PFSK-1 (cell line): ENCODE measurements at regions not wholly inside any gene's neighbourhood (a gene's known extent, or its start where the extent isn't known, plus 50 kb on each side); places are given as distances from the start of the nearest gene placed in this dataset.

ENCODE experiments used
- FOXP2 ChIP-seq: optimal IDR thresholded peaks from 2 replicates; pipeline ENCODE3; 2011; ENCODE audit warnings: borderline replicate concordance, control low read depth, inconsistent platforms; ENCODE audit not compliant: insufficient read depth; ENCODE audit errors: extremely low read length, extremely low read depth
- POLR2AphosphoS5 ChIP-seq: IDR thresholded peaks from 2 replicates; pipeline ENCODE4 v1.6.1; 2012; ENCODE audit warnings: low read depth, mild to moderate bottlenecking, control low read depth, low read length, moderate library complexity
- SIN3A ChIP-seq: IDR thresholded peaks from 2 replicates; pipeline ENCODE4 v1.6.1; 2012; ENCODE audit warnings: mild to moderate bottlenecking, low read length, moderate library complexity, borderline replicate concordance; ENCODE audit not compliant: insufficient read depth
- TAF1 ChIP-seq: IDR thresholded peaks from 2 replicates; pipeline ENCODE4 v1.6.1; 2012; ENCODE audit warnings: low read length, control low read depth, borderline replicate concordance; ENCODE audit not compliant: insufficient read depth
- TF ChIP-seq, protein P1 (sequence below), 2 experiments: IDR thresholded peaks; 2 replicates each; pipeline versions ENCODE4 v1.6.1 to v1.8.0; 2011 to 2012; ENCODE audit warnings: low read depth in 2 of 2, low read length in 2 of 2, control low read depth in 1 of 2, inconsistent platforms in 1 of 2, mild to moderate bottlenecking in 1 of 2, moderate library complexity in 1 of 2; ENCODE audit not compliant: insufficient read depth in 1 of 2

DNA sequence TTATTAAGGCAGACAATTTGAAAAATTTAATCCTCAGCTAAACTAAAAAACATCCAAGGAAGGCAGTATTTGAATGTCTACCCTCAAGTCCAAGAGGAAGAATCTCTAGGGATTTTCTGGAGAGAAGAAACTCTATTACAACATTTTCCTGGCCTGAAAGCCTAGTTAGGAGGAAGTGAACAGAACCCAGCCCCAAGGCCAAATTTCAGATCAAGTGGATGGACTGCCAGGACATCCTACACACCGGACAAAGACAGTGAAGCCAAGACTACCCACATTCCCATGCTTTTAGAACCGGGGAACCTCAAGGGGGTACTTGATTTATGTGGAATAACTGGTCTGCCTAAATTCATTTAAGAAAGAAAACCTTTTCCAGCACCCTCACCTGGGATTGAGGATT, 108.9 kb upstream of the MEOX2 start:
- TF ChIP-seq SIN3A = no peak
- no peak for TF ChIP-seq FOXP2
- TF ChIP-seq, protein P1, sequence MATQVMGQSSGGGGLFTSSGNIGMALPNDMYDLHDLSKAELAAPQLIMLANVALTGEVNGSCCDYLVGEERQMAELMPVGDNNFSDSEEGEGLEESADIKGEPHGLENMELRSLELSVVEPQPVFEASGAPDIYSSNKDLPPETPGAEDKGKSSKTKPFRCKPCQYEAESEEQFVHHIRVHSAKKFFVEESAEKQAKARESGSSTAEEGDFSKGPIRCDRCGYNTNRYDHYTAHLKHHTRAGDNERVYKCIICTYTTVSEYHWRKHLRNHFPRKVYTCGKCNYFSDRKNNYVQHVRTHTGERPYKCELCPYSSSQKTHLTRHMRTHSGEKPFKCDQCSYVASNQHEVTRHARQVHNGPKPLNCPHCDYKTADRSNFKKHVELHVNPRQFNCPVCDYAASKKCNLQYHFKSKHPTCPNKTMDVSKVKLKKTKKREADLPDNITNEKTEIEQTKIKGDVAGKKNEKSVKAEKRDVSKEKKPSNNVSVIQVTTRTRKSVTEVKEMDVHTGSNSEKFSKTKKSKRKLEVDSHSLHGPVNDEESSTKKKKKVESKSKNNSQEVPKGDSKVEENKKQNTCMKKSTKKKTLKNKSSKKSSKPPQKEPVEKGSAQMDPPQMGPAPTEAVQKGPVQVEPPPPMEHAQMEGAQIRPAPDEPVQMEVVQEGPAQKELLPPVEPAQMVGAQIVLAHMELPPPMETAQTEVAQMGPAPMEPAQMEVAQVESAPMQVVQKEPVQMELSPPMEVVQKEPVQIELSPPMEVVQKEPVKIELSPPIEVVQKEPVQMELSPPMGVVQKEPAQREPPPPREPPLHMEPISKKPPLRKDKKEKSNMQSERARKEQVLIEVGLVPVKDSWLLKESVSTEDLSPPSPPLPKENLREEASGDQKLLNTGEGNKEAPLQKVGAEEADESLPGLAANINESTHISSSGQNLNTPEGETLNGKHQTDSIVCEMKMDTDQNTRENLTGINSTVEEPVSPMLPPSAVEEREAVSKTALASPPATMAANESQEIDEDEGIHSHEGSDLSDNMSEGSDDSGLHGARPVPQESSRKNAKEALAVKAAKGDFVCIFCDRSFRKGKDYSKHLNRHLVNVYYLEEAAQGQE (IDR thresholded peaks at IDR 0.05; ENCODE audit: insufficient read depth in 1 of 2, low read depth in 2 of 2, low read length in 2 of 2) = no peak
- no peak for TF ChIP-seq TAF1
- TF ChIP-seq POLR2AphosphoS5 = no peak

DNA sequence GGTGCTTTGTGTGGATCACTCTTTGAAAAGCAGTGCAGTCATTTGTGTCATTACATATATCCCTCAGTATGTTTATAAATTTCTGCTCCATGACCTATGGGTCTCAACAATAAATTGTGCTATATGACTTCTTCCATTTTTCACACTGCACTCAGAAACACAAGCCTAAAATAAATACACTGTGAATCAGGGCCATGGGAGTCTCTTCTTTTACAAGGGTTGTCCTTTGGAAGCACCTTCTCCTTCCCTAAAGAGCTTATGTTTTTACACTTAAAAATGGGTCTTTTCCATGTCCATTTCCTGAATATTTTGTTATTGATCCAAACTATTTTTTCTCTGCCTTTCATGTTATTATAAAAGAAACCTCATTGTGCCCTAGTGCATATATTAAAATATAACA, 108.3 kb upstream of the MEOX2 start:
- TF ChIP-seq SIN3A (no peak), FOXP2 (no peak), TAF1 (no peak), POLR2AphosphoS5 (no peak)
- TF ChIP-seq, protein P1 (IDR thresholded peaks at IDR 0.05; ENCODE audit: insufficient read depth in 1 of 2, low read depth in 2 of 2, low read length in 2 of 2) = no peak

DNA sequence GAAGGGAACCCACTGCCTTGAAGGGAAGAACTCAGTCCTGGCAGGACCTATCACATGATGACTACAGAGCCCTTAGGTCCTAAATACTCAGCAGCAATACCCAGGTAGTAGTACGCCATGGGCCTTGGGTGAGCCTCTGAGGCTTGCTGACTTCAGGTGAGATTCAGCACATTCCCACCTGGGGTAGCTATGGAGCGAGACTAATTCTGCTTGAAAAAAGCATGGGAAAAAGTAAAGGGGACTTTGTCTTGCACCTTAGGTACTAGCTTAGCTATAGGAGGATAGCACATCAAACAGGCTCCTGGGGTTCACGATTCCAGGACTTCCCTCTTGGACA, 98.2 kb upstream of the MEOX2 start:
- TF ChIP-seq POLR2AphosphoS5 (no peak), TAF1 (no peak), SIN3A (no peak), FOXP2 (no peak)
- TF ChIP-seq, protein P1 (IDR thresholded peaks at IDR 0.05; ENCODE audit: insufficient read depth in 1 of 2, low read depth in 2 of 2, low read length in 2 of 2) = no peak

DNA sequence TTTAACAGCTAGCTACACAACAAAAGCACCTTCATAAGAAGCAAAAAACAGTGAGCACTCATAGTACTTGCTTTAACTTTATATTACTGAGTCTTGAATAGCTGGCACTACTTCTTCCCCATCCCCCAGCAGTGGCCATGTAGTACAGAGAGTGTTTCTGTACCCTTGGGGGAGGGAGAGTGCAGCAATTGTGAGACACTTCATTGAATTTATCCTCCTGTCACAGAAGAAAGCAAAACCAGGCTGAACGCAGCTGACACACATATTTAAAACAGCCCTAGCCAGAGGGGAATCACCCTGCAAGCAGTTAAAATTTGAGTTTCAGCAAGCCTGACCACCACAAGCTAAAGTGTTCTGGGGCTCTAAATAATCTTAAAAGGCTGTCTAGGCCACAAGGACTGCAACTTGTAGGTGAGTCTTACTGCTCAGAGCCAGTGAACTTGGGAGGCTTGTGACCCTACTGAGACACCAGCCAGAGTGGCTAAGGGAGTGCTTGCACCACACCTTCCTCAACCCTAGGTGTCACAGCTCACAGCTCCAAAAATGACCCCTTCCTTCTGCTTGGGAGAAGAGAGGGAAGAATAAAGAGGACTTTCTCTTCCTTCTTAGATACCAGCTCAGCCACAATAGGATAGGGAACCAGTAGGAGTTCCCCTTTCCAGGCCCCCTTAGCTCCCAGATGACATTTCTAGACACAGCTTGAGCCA, 97.7 kb upstream of the MEOX2 start:
- TF ChIP-seq SIN3A (no peak), POLR2AphosphoS5 (no peak), TAF1 (no peak), FOXP2 (no peak)
- TF ChIP-seq, protein P1 (IDR thresholded peaks at IDR 0.05; ENCODE audit: insufficient read depth in 1 of 2, low read depth in 2 of 2, low read length in 2 of 2) = no peak
